GM23248 (cell line): ENCODE measurements at regions not wholly inside any gene's neighbourhood (a gene's known extent, or its start where the extent isn't known, plus 50 kb on each side); places are given as distances from the start of the nearest gene placed in this dataset.

Source experiments
- EZH2 ChIP-seq: fragments of 200-600 bp; sonication (generic); IDR thresholded peaks from 2 replicates; pipeline ENCODE4 v1.6.1; 2018; ENCODE audit warnings: antibody characterized with exemption, mild to moderate bottlenecking; ENCODE audit not compliant: insufficient read depth, poor library complexity, severe bottlenecking
- EZH2phosphoT487 ChIP-seq: fragments of 200-600 bp; sonication (generic); IDR thresholded peaks from 2 replicates; pipeline ENCODE4 v1.6.1; 2018; ENCODE audit warnings: antibody characterized with exemption, moderate library complexity, mild to moderate bottlenecking, low read depth; ENCODE audit not compliant: insufficient read depth

- TF ChIP-seq EZH2phosphoT487 (no peak), EZH2 (no peak)
Measured at GRCh38 chr2:144707736-144708326, 187.9 kb upstream of the ZEB2 start.
